GM12892 (cell line): ENCODE measurements at regions not wholly inside any gene's neighbourhood (a gene's known extent, or its start where the extent isn't known, plus 50 kb on each side); places are given as distances from the start of the nearest gene placed in this dataset.

Experiments used
- POLR2A ChIP-seq: IDR thresholded peaks from 2 replicates; pipeline ENCODE4 v1.6.1; 2011; ENCODE audit warnings: low read depth, low read length, control low read depth
- TAF1 ChIP-seq: IDR thresholded peaks from 2 replicates; pipeline ENCODE4 v1.6.1; 2011; ENCODE audit warnings: low read depth, mild to moderate bottlenecking, control low read depth, low read length, borderline replicate concordance

GRCh38 chr11:71368966-71369365, 79.2 kb downstream of the DHCR7 start:
- TF ChIP-seq TAF1, result no peak
- no peak for TF ChIP-seq POLR2A
